Spinal cord (tissue), 9 donors: ENCODE measurements at regions not wholly inside any gene's neighbourhood (a gene's known extent, or its start where the extent isn't known, plus 50 kb on each side); places are given as distances from the start of the nearest gene placed in this dataset.

ENCODE experiments used
- DNase-seq, 6 donors: peaks; one replicate each; pipeline versions ENCODE4 v3.0.0 to v3.0.0-alpha.2; 2013 to 2015; ENCODE audit warnings: low spot score in 6 of 6, low read depth in 4 of 6
- H3K27ac ChIP-seq: one replicate; pipeline ENCODE4 v1.5.1; 2013; ENCODE audit warnings: low read depth, low read length, control low read depth
- H3K27me3 ChIP-seq: one replicate; pipeline ENCODE4 v1.6.1; 2013; ENCODE audit warnings: low read length; ENCODE audit not compliant: control insufficient read depth, insufficient read depth
- H3K36me3 ChIP-seq: one replicate; pipeline ENCODE4 v1.6.1; 2013; ENCODE audit warnings: low read length; ENCODE audit not compliant: control insufficient read depth, insufficient read depth
- H3K4me1 ChIP-seq: one replicate; pipeline ENCODE4 v1.6.1; 2013; ENCODE audit warnings: low read length; ENCODE audit not compliant: control insufficient read depth, insufficient read depth
- H3K4me3 ChIP-seq: one replicate; pipeline ENCODE4 v1.5.1; 2013; ENCODE audit warnings: low read depth, low read length, control low read depth
- H3K9me3 ChIP-seq: one replicate; pipeline ENCODE4 v1.6.1; 2013; ENCODE audit warnings: low read length; ENCODE audit not compliant: control insufficient read depth, insufficient read depth
- WGBS: methylation state at CpG from one replicate; pipeline ENCODE4 v1.1.5; 2013; ENCODE audit warnings: missing lambda C conversion rate; ENCODE audit not compliant: insufficient coverage; 5-methylcytosine and 5-hydroxymethylcytosine counted together
- donor health status: healthy.

- H3K4me1 ChIP-seq: no peaks in the 10 kb centered on the region
- no peaks in the 10 kb centered on the region for H3K36me3 ChIP-seq
- H3K27ac ChIP-seq: no peak overlapping the region
- no peaks in the 10 kb centered on the region for H3K27me3 ChIP-seq
- DNase-seq: no peak
- no peak overlapping the region for H3K4me3 ChIP-seq
- H3K9me3 ChIP-seq: no peaks in the 10 kb centered on the region
Observed at GRCh38 chr5:117889596-117889995, 1098.8 kb downstream of the DTWD2 start.

DNA sequence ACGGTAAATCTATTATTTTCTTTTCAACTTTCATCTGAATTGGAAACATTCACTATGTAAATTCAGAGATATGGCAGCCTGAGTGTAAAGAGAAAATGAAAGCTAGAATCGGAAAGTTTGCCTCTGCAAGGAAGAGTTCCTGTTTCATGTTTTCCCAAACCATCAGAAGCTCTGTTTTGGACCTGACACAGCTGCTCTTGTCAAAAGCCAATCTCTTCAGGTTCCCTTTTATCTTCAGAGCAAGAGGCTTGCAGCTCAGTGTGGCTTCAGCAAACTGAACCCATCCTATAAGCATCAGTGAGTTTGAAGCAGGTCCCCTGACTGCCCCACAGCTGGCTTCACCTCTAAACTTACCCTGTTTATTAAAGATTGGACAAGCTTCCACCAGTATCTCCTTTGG is 1099.7 kb downstream of the DTWD2 start:
- WGBS: 57% methylated on average over 1 of the region's 2 CpGs
- Histone ChIP-seq H3K27ac (no peak overlapping the region), H3K36me3 (no peaks in the 10 kb centered on the region), H3K27me3 (no peaks in the 10 kb centered on the region), H3K4me1 (no peaks in the 10 kb centered on the region), H3K4me3 (no peak overlapping the region), H3K9me3 (no peaks in the 10 kb centered on the region)
- DNase-seq: peak in 1 of 6 donors; percentile 17

DNA sequence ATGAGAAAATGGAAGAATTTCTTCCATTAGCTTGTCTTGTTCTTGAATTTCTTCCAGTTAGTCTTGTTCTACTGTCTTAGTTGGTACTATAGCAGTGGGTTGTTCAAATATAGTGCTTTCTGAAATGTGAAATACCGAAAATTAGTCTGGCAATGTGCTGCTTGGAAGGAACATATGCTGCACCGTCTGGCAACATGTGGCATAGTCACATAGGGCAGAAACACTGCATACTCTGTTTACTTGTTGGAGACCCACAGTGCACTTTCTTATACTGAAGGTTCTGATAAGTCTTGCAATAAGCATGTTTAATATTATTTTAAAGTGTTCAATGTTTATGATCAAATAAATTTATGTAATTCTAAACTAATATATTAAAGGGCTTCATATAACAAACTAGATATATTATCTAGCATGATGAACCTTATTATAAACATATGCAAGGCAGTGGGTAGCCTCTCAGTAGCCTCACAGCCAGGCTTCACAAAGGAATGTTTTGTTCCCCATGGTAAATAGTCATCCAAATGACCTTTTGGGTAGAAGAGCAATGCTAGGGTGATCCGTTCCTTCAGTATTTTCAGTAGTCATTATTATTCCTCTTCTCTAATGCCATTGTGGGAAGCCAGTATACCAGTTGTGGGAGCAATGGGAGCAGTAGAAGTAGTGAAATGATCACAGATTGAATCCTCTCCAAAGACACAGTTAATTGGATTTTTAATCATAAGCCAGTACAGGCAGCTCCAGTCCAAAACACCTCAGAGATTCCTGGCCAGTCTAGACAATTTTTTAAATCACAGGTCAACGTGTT is 1106.7 kb downstream of the DTWD2 start:
- no peaks in the 10 kb centered on the region for H3K36me3 ChIP-seq
- 75% methylated on average over 1 of the region's 4 CpGs for WGBS
- H3K4me3 ChIP-seq: no peak overlapping the region
- no peaks in the 10 kb centered on the region for H3K4me1 ChIP-seq
- no peak overlapping the region for H3K27ac ChIP-seq
- peak in 2 of 6 donors; percentile 49 to 85 for DNase-seq
- no peaks in the 10 kb centered on the region for H3K27me3 ChIP-seq
- no peaks in the 10 kb centered on the region for H3K9me3 ChIP-seq

DNA sequence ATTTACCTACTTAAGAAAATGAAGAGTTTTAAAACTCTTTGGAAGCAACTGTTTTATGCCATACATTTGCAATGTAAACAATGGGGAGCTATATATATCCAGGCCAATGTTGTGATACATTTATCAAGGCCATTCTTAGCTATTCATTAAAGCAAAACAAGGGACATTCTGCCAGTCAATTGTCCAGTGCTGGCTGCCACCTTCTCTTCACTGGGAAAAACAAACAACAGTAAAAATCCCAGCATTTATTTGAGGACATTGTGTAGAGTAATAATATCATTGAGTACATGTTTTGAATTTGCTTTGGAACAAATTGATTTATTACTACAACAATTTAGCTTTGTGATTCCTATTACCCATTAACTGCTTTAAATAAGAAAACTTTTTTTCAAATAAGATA is 1107.4 kb downstream of the DTWD2 start:
- Histone ChIP-seq H3K4me3 (no peak overlapping the region), H3K27me3 (no peaks in the 10 kb centered on the region), H3K9me3 (no peaks in the 10 kb centered on the region), H3K4me1 (no peaks in the 10 kb centered on the region), H3K27ac (no peak overlapping the region), H3K36me3 (no peaks in the 10 kb centered on the region)
- DNase-seq: no peak

DNA sequence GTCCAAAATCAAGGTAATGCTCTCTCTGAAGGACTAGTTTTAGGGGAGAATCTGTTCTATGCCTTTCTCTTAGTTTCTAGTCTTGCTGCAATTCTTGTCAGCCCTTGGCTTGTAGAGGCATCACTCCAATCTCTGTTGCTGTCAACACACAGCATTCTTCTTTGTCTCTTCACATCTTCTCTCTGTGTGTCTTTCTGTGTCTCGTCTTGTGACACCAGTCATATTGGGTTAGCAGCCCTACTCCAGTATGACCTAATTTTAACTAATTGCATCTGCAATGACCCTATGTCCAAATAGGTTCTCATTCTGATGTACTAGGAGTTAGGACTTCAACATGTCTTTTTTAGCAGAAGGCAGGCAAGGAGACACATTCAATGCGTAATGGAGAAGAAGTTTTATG is 1110.6 kb downstream of the DTWD2 start:
- DNase-seq: no peak
- no CpG with 5 or more reads among the region's 2 CpGs for WGBS
- H3K36me3 ChIP-seq: no peaks in the 10 kb centered on the region
- H3K4me1 ChIP-seq: no peaks in the 10 kb centered on the region
- no peaks in the 10 kb centered on the region for H3K9me3 ChIP-seq
- no peak overlapping the region for H3K27ac ChIP-seq
- H3K27me3 ChIP-seq: no peaks in the 10 kb centered on the region
- no peak overlapping the region for H3K4me3 ChIP-seq

DNA sequence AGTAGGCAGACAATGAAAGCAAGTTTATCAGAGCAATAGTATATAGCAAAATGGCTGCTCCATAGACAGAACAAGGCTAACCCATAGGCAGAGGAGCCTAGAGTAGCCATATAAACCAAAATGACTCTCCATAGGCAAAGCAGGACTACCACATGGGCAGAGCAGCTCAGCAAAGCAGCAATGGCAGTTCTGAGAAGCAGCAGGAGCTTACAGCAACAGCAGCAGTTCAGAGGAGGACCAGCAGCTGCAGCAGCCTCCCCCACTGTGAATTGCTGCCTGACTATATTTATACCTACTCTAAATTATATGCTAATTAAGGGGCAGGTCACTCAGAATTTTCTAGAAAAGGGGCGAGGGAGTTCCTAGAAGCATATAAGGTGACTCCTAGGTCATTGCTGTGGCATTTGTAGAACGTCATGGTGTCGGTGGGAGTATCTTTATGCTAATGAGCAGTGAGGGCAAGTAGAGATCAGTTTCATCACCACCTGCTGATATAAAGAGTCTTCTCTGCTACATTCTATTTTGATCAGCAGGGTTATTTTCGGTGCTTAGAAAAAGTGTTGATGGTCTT is 1115.5 kb downstream of the DTWD2 start:
- no peaks in the 10 kb centered on the region for H3K9me3 ChIP-seq
- H3K4me3 ChIP-seq: no peak overlapping the region
- no peaks in the 10 kb centered on the region for H3K27me3 ChIP-seq
- WGBS: 69% methylated on average over 2 of the region's 4 CpGs
- no peak for DNase-seq
- no peak overlapping the region for H3K27ac ChIP-seq
- H3K4me1 ChIP-seq: no peaks in the 10 kb centered on the region
- no peaks in the 10 kb centered on the region for H3K36me3 ChIP-seq

DNA sequence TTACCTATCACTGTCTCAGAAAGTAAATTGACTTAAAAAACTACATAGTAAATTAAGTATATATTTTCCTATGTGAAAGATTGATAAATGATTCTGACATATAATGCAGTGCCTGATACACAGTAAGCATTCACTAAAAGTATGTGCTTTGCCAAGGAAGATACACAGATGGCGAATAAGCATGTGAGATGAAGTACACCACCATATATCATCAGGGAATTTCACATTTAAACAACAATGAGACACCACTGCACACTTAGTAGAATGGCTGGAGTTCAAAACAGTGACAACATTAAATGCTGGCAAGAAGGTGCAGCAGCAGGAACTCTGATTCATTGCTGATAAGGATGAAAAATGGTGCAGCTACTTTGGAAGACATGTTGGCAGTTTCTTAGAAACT is 1118.8 kb downstream of the DTWD2 start:
- Histone ChIP-seq H3K27ac (no peak overlapping the region), H3K36me3 (no peaks in the 10 kb centered on the region), H3K27me3 (no peaks in the 10 kb centered on the region), H3K4me3 (no peak overlapping the region), H3K9me3 (no peaks in the 10 kb centered on the region), H3K4me1 (no peaks in the 10 kb centered on the region)
- WGBS: no CpG with 5 or more reads among the region's 1 CpG
- peak in 1 of 6 donors; percentile 57 for DNase-seq

GRCh38 chr5:117863586-117864296 is 1124.6 kb downstream of the DTWD2 start:
- WGBS: 100% methylated on average over 2 of the region's 2 CpGs
- Histone ChIP-seq H3K36me3 (no peaks in the 10 kb centered on the region), H3K4me3 (no peak overlapping the region), H3K9me3 (no peaks in the 10 kb centered on the region), H3K4me1 (no peaks in the 10 kb centered on the region), H3K27ac (no peak overlapping the region), H3K27me3 (no peaks in the 10 kb centered on the region)
- no peak for DNase-seq

- no peaks in the 10 kb centered on the region for H3K27me3 ChIP-seq
- H3K27ac ChIP-seq: no peak overlapping the region
- DNase-seq: no peak
- no peak overlapping the region for H3K4me3 ChIP-seq
- no peaks in the 10 kb centered on the region for H3K36me3 ChIP-seq
- no CpG with 5 or more reads among the region's 1 CpG for WGBS
- H3K4me1 ChIP-seq: no peaks in the 10 kb centered on the region
- no peaks in the 10 kb centered on the region for H3K9me3 ChIP-seq
Observed at GRCh38 chr5:117860550-117860949, 1127.8 kb downstream of the DTWD2 start.

- no peaks in the 10 kb centered on the region for H3K4me1 ChIP-seq
- no peaks in the 10 kb centered on the region for H3K9me3 ChIP-seq
- H3K36me3 ChIP-seq: no peaks in the 10 kb centered on the region
- no peaks in the 10 kb centered on the region for H3K27me3 ChIP-seq
- no CpG with 5 or more reads among the region's 1 CpG for WGBS
- no peak for DNase-seq
- H3K4me3 ChIP-seq: no peak overlapping the region
- H3K27ac ChIP-seq: no peak overlapping the region
Observed at GRCh38 chr5:117859176-117859575, 1129.2 kb downstream of the DTWD2 start.
